Hematopoietic multipotent progenitor cell treated with erythropoietin and hydrocortisone succinate and interleukin-3 and kit ligand, for 4 days (in vitro differentiated cells): ENCODE measurements at regions not wholly inside any gene's neighbourhood (a gene's known extent, or its start where the extent isn't known, plus 50 kb on each side); places are given as distances from the start of the nearest gene placed in this dataset.
A peak's percentile ranks its signal among the peaks of the same experiment; 100 is the strongest.
"Not testable (repeated sequence)": the region's sequence is repeated elsewhere in the genome, so short reads cannot be mapped to it uniquely, and the experiment has no call there.

ENCODE experiments used
- DNase-seq: peaks from one replicate; pipeline ENCODE4 v3.0.0-alpha.2; 2015

DNA sequence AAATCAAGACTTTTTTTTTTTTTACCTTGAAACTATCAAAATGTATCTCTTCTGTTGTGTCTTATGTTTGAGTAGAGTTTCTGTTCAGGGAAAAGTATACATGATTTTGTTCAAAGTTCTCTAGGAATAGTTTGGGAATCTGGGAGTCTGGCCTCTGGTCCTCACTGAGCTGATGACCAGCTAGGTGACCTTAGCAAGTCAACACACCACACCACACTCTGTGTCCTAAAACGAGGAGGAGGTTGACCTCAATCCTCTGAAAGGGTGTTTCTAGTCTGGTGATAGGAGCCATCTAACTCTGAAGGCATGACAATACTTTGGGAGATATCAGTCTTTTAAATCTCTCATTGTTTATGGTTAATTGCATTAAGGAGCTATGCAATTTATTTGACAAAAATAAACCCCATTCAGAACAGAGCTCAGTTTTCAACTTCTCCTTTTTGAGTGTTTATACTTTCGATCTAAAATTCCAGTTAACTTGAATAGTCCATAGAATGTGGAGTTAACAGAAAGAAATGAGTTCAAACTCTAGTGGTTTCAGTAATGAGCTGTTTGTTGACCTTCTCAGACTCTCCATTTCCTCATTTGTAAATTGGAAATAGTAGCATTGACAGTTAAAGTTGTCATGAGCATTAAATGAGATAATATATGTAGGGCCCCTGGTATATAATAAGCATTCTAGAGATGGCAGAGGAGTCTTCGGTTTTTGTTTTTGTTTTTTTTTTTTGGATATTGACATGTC, 112.2 kb upstream of the LRRN1 start:
- no peak for DNase-seq

DNA sequence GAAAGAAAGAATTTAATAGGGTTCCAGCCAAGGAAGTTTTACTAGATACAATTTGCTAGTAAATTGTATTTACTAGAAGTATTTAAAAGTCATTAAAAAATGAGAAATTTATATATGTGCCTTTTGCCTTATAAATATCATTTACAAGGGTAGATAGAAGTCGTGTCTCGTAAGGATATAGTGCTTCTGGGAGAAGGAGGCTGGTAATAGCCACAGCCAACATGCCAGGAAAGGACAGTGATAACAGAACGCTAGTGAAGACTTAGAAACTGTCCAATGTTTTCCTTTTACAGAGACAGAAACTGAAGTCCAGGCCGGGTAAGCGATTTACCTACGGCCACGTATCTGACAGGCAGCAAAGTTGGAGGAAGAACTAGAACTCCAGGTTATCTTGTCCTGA, 113.5 kb upstream of the LRRN1 start:
- no peak for DNase-seq

DNA sequence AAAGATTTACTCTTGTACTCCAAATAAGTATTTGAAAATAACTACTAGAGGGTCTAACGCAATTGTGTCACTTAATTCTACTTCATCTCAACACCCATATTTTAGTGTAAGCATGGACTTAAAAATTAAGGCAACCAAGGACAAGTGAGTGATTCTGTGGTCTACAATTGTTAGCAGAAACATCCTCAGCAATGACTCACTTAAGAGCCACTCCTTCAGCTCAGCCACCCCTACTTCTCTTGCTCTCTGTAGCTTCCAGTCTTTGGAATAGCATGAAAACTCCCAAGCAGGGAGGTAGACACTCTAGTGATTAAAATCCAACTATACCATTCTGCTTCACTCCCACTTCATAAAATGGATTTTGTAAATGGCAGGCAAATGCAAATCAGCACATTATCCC, 116.0 kb upstream of the LRRN1 start:
- no peak for DNase-seq

DNA sequence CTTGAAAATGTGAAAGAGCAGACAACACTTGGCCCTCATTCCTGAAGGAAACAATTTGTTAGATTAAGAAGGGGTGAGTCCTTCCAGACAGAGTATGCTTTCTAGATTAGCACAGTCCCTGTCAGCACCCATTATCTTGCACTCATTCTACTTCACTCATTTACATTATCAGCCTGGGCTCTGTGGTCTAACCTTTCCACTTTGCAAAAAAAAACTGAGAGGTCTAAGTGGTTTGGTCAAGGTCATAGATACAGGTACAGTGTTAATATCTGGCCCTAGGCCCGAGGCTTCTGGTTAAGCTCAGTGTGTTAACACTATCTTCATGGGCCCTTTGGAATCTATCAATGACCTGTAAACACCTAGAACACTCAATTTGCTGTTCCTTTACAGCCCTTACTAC, 123.4 kb upstream of the LRRN1 start:
- no peak for DNase-seq

DNA sequence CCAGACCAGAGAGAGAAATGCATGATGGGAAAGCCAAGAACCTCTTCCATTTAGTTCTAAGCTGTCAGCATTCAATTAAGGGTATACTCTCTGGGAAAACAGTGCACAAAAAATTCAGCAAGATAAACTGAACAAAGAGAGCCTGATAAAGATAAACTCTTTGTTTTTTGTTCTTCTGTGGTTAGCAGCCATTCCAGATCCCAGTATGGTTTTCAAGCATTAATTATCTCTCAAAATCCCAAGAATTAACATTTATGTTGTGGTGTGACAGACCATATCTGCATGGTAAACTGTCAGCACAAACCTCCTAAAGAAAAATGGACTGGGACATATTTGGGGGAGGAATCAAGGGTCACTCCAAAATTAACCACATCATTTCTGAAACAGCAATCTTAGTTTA, 124.0 kb upstream of the LRRN1 start:
- no peak for DNase-seq

DNA sequence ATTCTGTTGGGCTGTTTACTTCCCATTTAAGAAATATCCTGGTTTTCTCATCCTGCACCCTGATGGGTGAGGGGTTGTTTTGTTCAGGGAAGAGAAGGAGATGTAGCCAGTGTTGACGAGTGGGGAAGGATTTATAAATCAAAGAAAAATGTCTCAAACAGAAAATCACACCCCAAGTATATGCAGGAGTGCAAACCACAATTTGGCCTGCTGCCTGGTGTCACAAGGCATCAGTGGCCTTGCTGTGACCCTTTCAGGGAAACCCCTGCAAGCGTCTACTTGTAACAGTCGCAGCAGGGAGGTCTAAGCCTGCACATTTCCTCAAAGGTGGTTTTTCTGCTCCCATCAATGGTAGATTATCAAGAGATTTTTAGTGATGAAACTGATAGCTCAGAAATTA, 132.6 kb upstream of the LRRN1 start:
- DNase-seq = peak; percentile 50

DNA sequence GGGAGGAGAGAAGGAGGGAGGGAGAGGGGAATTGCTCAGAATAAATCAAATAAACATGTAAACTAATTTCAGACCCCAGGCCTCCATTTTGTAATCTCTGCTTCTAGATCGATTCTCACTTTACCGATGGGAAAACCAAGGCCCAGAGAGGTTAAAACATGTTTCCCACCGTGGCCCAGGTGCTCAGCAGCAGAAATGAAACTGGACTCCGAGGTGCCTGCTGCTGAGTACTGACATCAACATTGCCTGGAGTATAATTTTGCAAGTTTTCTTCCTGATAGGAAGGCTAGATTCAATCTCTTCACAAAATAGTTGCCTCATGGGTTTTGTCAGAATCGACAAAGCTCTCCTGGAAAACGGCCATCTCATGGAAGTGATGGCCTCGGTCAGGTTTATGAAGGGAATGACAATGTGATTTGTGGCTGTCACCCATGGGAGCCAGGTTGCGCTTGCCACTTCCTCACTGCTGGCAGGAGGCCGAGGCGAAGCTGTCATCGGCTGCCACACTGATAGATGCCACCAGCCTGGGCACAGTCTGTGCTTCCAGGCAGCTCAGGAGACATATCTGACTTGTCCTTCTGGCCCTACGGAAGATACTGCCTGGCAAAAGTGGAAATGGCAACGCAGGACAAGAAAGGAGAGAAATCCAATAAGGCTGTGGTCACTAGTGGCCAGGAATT, 133.1 kb upstream of the LRRN1 start:
- DNase-seq = peak; percentile 14

DNA sequence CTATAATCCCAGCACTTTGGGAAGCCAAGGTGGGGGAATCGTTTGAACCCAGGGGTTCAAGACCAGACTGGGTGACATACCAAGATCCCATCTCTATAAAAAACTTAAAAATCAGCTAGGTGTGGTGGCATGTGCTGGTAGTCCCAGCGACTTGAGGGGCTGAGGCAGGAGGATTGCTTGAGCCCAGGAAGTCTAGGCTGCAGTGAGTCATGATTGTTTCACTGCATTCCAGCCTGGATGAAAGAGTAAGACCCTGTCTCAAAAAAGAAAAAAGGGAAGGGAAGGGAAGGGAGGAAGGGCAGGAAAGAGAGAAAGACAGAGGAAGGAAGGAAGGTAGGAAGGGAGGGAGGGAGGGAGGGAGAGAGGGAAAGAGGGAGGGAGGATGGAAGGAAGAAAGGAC, 133.7 kb upstream of the LRRN1 start:
- no peak for DNase-seq

DNA sequence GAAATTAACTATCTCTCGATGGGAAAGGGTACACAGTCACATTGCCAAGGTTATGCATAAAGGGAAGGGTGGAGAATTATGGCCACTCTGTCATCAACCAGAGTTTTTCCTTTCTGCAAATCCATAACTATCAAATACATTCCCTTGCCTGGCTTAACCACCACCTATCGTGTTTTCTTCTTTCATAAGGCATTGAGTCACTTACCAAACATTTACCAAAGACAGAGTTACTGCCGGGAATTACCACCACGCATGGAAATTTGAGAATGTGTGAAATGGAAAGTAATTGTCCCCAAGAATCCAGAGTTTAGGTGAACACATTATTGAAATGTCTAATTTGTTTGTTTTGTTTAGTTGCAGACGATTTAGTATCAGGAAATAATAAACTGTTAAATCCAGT, 134.3 kb upstream of the LRRN1 start:
- no peak for DNase-seq

DNA sequence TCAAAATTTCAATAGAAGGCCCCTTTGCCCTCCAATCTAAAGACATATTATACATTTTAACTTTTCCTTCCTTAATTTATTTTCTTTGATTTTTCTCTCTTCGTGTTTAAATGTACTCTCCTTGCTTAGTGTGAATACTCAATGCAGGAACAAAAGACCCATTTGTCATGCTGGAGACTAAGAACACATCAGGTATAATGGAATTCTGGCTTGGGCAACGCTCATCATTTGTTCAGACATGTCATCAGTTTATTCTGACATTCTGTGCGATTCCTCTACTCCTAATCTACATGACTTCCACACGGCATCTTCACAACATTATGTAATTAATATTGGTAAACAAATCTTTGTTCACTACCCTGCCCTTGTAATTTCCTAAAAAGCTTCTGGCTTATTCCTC, 136.6 kb upstream of the LRRN1 start:
- DNase-seq = no peak

DNA sequence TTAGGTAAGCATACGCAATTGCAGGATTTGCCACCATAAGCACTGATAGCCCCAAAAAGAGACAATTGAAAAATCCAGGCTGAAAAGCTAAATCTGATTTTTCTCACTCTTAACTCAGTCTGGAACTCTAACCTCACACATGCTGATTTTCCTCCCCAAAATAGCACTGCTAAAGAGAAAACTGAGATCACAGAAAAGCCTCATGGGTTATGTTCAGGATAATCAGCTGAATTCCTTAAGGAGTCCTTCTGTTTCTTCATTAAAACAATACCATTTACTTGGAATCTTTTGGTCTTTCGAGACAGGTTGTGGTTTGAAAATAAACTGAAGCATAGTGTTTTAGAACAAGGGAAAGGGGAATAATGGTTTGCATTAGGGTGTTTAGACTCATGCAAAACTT, 144.3 kb upstream of the LRRN1 start:
- DNase-seq = no peak

DNA sequence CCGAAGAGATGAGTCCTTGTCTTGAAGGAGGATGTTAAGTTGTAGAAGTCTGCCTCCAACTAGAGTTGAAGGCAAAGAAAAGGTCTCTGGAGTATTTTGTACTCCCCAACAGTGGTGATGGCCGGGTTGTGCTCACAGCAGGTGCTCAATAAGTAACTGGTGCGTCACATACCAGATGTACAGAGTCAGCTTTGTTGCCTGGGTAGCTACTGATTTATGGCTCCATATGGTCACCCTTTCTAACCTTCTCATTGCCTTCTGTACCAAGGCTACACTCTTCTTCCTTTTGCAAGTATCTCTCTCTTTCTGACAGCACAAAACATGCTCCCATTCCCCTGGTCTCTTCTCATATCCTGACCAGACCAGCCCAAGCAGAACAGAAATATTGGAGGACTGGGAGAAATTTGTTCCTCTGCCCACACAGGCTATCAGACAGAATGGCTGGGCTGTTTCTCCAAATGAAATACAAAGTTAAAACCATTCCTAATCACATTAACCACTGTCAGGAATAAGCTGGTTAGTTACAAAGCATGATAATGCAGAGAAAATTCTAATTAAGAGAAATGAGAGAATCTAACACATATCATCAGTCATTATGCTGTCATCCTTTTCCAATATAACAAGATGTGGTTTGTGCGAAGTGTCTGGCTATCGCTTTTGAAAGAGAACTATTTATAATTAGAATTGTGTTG, 150.1 kb upstream of the LRRN1 start:
- no peak for DNase-seq

DNA sequence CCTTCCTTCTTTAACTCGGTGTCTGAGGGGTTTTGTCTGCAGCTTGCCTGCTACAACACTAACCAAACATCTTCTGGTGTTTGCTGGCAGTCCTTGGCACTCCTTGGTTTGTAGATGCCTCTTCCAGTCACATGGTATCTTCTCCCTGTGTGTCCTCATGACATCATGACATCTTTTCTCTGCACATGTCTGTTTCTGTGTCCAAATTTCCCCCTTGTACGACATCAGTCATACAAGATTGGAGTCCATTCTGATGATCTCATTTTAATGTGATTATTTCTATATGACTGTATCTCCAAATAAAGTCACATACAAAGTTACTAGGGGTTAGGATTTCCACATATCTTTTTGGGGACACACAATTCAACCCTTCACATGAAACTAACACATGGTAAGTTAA, 152.3 kb upstream of the LRRN1 start:
- DNase-seq = no peak

DNA sequence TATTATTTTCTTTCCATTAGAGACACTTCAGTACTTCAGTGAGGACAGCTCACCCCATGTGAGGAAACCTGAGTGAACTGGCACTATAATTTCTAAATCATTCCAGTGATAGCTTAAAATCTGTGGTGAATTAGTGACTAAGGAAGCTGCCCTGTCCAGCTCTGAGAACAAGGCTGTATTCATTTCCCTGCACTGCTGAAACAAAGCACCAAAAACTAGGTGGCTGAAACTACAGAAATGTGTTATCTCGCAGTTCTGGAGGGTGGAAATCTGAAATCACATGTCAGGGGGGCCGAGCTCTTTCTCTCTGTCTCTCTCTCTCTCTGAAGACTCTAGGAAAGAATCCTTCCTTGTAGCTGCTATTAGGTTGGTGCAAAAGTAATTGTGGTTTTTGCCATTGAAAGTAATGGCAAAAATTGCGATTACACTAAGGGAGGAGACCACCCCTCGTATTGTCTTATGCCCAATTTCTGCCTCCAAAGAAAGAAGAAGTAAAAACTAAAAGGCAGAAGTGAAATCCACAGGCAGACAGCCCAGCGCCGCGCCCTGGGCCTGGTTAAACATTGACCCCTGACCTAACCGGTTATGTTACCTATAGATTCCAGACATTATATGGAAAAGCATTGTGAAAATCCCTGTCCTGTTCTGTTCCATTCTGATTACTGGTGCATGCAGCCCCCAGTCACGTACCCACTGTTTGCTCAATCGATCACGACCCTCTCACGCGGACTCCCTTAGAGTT, 153.0 kb upstream of the LRRN1 start:
- DNase-seq = not testable (repeated sequence)

DNA sequence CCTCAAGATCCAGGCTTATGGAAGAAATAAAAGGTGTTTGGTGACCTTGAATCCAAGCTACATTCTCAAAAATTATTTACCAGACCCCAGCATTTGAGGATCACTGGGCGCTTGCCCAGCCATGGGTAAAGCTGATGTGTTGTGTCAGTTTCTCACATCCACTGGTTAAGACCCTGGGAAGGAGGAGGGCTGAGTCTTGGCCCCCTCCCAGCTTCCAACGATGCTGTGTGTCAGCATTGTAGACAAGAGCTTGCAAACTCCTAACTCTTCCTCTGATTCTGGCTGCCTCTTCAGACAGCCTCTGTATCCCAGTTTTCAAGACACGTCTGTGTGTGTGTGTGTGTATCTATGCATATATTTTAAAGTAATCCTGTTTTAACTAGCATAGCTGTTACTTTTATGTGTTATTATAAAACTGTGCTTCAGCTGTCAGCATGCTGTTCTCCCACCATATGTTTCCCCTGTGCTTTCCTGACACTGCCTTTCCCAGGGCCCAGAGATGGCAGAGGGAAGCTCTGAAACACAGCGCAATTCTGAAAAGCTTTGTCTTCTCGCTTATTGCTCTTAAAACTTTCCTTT, 157.3 kb upstream of the LRRN1 start:
- DNase-seq = no peak

DNA sequence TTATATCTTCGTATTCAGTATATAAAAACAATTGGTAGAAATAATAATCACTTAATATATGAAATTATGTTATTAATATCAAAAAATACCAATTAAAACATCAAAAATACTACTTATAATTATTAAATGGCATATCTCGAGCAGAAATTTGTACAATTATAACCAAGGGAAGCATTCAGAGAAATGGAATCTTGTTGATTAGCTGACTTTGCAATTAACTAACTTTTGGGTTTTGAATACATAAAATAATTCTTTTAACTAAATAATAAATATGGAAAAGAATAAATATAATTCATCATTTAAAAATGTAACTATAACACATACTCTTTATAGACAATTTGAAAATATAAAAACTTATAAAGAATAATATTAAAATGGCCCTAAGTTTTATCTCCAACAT, 160.2 kb upstream of the LRRN1 start:
- no peak for DNase-seq

DNA sequence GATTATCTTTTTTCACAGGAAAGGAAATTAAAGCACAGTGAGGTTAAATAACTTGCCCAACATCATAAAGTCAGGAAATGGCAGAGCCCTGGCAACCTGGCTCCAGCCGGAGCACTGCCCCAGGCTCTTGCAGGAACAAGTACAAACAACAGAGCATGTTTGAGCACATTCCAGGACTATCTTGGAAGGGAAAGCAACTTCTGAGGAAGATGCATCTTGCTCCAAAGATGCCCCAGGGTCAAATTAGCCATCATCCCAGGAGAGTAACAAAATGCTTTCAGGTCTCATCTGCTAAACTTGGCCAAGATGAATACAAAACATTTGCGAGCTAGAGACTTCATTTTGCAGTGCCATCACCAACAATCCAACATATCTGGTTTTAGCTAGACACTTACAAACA, 162.4 kb upstream of the LRRN1 start:
- DNase-seq = no peak

DNA sequence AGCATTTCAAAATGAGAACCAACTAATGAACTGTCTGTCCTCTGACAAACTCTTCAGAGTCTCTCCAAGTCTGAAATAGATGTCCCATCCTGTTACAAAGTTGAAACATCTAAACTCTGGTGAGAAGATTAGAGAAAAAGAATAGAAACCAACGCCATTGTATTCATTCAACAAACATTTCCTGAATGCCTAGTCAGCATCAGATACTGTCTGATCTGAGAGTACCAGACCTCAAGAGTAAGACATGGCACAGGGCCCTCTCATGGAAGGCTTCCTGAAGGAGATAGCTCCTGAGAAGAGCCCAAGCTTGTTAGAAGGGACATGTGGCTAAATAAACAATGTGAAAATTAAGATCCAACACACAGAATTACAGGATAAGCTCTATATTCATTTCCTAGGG, 164.1 kb upstream of the LRRN1 start:
- DNase-seq = no peak

DNA sequence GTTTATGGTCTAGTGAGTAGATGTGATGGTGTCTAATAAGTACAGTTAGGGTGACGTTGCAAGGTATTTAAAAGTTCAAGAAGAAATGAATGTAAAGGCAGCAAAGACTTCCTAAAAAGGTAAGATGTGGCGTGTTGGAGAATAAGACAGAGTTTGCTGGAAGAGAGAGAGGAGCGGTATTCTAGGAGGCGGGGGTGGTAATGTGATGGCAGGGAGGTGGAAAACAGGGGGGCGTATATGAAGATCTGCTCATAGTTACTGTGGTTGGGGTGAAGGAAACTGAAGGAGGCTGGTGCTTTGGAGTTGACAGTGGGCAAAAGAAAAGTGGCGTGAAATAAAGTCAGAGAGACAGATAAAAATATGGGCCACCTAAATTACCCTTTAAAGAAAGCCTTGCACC, 164.9 kb upstream of the LRRN1 start:
- DNase-seq = no peak

DNA sequence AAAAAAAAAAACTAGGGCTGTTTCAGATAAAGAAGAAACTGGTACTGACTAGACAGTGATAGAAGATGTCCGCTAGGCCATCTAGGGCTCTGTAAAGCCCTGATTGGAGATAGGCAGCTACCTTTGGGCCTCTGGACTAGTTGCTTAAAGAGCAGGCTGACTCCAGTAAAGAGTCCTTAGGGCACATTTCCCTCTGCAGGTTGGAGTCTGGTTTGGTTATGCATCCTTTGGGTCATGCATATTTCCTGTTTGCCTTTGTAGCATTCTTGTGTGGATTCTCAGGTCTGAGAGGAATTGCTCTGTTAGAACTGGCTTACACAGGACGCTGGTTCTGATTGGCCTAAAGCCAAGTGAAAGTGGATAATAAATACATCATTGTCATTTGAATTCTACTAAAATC, 165.5 kb upstream of the LRRN1 start:
- no peak for DNase-seq

DNA sequence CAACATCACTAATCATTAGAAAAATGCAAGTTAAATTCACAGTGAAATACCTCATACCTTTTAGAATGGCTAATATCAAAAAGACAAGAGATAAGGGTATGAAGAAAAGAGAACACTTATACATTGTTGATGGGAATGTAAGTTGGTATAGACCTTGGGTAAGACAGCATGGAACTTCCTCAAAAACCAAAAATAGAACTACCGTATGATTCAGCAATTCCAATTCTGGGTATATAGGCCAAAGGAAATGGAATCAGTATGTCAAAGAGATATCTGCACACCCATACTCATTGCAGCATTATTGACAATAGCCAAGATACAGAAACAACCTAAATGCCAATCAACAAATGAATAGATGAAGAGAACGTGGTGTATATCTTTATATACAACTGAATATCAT, 166.8 kb upstream of the LRRN1 start:
- DNase-seq = peak; percentile 72

DNA sequence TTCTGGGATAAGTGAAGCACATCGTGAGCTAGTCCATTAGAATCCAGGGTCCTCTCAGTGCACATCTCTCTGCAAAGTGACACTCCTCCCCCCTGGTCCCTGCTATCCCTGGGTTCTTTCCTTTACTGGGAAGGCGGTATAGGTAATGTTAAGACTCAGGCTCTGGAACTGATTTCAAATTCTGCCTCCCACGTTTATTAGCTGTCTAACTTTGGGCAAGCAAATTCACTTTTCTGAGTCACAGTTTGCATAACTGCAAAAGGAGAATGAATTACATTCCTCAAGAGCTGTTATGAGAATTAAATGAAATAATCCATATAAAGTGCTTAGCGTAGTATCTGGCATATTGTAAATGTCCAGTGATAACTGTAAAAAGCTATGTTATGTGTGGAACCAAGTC, 168.1 kb upstream of the LRRN1 start:
- no peak for DNase-seq

DNA sequence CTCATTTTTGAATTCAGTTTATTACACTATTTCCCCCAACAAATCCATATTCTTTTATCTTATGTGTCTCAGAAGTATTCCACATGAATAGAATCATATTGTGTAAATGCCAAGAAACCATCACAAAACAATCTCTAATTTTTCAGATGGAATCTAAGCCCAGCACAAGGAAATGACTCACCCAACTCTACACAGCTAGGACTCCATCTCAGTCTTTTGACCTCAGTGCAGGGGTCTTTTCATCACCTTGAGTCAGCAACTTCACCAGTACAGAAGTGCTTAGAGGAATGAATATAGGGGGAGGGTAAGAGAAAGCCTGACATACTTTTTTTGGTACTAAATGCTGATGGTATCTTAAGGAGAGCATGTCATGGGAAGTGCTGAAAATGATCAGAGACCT, 169.3 kb upstream of the LRRN1 start:
- no peak for DNase-seq
